ENCODE measurements at regions not wholly inside any gene's neighbourhood (a gene's known extent, or its start where the extent isn't known, plus 50 kb on each side); places are given as distances from the start of the nearest gene placed in this dataset.

DNA sequence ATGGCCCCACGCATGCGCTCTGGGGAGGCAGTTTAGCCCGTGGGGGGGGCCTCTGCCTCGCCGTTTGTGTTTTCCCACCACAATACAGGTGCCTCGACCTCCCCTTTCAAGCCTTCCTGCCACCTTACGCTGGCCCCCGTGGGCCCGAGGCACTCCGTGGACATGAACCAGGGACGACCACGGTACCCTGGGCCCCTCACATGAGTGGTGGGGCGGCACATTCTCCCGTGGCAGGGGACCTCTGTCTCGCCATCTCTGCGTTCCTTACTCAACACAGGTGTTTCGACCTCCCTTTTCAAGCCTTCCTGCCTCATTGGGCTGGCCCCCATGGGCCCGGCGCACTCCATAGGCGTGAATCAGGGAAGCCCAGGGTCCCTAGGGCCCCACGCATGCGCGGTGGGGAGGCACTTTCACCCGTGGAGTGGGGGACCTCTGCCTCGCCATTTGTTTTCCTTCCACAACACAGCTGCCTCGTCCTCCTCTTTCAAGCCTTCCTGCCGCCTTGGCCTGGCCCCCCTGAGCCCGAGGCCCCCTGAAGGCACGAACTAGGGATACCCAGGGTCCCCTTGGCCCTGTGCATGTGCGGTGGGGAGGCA lies 339.5 kb downstream of the ALG10 start:
- DNase-seq (ENCODE audit: low read depth in 2 of 3, low spot score in 2 of 3), result no peak

DNA sequence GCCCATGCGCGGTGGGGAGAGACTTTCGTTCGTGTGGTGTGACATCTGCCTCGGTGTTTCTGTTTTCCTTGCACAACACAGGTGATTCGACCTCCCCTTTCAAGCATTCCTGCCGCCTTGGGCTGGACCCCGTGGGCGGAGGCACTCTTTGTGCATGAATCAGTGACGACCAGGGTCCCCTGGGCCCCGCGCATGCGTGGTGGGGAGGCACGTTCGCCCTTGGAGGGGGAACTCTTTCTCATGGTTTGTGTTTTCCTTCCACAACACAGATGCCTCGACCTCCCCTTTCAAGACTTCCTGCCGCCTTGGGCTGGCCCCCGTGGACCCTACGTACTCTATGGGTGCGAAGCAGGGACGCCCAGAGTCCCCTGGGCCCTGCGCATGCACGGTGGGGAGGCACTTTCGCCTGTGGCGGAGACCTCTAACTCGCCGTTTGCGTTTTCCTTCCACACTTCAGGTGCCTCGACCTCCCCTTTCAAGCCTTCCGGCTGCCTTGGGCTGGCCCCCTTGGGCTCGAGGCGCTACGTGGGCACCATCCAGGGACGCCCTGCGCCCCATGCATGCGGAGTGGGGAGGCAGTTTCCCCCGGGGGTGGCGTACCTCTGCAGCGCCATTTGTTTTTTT lies 340.9 kb downstream of the ALG10 start:
- DNase-seq (ENCODE audit: low read depth in 2 of 3, low spot score in 2 of 3), result no peak

DNA sequence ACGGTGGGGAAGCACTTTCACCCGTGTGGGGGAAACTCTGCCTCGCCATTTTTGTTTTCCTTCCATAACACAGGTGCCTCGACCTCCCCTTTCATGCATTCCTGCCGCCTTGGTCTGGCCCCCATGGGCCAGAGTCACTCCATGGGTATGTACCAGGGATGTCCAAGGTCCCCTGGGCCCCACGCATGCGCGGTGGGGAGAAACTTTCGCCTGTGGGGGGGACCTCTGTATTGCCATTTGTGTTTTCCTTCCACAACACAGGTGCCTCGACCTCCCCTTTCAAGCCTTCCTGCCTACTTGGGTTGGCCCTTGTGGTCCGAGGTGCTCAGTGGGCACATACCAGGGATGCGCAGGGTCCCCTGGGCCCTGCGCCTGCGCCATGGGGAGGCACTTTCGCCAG lies 345.8 kb downstream of the ALG10 start:
- no peak for DNase-seq (ENCODE audit: low read depth in 2 of 3, low spot score in 2 of 3)

DNA sequence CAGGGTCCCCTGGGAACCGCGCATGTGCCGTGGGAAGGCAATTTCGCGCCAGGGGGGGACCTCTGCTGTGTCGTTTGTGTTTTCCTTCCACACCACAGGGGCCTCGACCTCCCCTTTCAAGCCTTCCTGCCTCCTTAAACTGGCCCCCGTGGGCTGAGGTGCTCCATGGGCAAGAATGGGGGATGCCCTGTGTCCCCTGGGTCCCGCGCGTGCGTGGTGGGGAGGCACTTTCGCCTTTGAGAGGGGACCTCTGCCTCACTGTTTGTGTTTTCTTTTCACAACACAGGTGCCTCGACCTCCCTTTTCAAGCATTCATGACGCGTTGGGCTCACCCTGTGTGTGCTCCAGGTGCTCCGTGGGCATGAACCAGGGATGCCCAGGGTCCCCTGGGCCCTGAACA lies 348.8 kb downstream of the ALG10 start:
- no peak for DNase-seq (ENCODE audit: low read depth in 2 of 3, low spot score in 2 of 3)

DNA sequence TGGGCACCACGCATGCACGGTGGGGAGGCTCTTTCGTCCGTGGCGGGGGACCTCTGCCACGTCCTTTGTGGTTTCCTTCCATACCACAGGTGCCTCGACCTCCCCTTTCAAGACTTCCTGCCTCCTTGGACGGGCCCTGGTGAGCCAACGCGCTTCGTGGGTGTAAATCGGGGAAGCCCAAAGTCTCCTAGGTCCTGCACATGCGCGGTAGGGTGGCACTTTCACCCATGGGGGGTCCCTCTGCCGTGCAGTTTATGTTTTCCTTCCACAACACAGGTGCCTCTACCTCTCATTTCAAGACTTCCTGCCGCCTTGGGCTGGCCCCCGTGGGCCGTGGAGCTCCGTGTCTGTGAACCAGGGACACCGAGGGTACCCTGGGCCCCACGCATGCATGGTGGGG lies 349.7 kb downstream of the ALG10 start:
- DNase-seq (ENCODE audit: low read depth in 2 of 3, low spot score in 2 of 3), result no peak

DNA sequence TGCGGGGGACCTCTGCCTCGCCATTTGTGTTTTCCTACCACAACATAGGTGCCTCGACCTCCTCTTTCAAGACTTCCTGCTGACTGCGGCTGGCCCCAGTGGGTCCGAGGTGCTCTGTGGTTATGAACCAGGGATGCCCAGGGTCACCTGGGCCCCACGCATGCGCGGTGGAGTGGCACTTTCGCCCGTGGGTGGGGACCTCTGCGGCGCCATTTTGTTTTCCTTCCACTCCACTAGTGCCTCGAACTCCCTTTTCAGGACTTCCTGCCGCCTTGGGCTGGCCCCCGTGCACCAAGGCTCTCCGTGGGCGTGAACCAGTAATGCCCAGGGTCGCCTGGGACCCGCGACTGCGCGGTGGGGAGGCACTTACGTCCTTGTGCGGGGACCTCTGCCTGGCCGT lies 351.6 kb downstream of the ALG10 start:
- no peak for DNase-seq (ENCODE audit: low read depth in 2 of 3, low spot score in 2 of 3)

DNA sequence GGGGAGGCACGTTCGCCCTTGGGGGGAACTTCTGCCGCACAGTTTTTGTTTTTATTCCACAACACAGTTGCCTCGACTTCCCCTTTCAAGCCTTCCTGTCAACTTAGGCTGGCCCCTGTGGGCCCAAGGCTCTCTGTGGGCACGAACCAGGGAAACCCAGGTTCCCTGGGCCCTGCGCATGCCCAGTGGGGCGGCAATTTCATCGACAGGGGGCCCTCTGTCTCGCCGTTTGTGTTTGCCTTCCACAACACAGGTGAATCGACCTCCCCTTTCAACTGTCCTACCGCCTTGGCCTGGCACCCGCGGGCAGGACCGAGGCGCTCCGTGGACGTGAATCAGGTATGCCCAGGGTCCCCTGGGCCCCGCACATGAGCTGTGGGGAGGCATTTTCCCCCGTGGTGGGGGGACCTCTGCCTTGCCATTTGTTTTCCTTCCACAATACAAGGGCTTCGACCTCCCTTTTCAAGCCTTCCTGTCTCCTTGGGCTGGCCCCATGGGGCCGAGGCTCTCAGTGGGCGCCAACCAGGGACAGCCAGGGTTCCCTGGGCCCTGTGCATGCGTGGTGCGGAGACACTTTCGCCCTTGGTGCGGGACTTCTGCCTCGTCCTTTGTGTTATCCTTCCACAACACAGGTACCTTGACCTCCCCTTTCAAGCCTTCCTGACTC lies 354.0 kb downstream of the ALG10 start:
- DNase-seq (ENCODE audit: low read depth in 2 of 3, low spot score in 2 of 3), result no peak

DNA sequence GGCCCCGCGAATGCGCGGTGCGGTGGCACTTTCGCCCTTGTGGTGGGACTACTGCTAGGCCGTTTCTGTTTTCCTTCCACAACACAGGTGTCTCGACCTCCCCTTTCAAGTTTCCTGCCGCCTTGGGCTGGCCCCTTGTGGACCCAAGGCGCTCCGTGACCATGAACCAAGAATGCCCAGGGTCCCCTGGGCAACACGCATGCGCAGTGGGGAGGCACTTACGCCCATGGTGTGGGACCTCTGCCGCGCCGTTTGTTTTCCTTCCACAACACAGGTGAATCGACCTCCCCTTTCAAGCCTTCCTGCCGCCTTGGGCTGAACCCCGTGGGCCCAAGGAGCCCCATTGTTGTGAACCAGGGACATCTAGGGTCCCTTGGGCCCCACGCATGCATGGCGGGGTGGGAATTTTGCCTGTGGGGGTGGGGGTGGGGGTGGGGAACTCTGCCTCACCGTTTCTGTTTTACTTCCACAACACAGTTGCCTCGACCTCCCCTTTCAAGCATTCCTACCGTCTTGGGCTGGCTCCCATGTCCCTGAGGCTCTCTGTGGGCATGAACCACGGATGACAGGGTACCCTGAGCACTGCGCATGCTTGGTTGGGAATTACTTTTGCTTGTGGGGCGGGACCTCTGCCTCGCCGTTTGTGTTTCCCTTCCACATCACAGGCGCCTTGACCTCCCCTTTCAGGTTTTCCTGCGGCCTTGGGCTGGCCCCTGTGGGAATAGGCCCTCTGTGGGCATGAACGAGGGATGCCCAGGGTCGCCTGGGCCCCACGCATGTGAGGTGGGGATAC lies 355.1 kb downstream of the ALG10 start:
- DNase-seq (ENCODE audit: low read depth in 2 of 3, low spot score in 2 of 3), result no peak

DNA sequence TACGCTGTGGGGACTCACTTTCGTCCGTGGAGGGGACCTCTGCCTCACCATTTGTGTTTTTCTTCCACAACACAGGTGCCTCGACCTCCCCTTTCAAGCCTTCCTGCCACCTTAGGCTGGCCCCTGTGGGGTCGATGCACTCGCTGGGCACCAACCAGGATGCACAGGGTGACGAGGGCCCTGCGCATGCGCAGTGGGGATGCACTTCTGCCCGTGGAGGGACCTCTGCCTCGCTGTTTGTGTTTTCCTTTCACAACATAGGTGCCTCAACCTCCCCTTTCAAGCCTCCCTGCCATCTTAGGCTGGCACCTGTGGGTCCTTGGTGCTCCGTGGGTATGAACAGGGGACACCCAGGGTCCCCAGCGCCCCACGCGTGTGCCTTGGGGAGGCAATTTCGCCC lies 356.8 kb downstream of the ALG10 start:
- no peak for DNase-seq (ENCODE audit: low read depth in 2 of 3, low spot score in 2 of 3)

DNA sequence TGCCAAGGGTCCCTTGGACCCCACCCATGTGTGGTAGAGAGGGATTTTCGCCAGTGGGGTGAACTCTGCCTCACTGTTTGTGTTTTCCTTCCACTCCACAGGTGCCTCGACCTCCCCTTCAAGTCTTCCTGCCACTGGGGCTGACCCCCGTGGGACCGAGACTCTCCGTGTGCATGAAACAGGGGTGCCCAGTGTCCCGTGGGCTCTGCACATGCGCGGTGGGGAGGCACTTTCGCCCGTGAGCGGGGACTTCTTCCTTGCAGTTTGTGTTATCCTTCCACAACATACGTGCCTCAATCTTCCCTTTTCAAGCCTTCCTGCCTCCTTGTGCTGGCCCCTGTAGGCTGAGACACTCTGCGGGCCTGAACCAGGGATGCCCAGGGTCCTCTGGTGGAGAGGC lies 362.4 kb downstream of the ALG10 start:
- no peak for DNase-seq (ENCODE audit: low read depth in 2 of 3, low spot score in 2 of 3)

DNA sequence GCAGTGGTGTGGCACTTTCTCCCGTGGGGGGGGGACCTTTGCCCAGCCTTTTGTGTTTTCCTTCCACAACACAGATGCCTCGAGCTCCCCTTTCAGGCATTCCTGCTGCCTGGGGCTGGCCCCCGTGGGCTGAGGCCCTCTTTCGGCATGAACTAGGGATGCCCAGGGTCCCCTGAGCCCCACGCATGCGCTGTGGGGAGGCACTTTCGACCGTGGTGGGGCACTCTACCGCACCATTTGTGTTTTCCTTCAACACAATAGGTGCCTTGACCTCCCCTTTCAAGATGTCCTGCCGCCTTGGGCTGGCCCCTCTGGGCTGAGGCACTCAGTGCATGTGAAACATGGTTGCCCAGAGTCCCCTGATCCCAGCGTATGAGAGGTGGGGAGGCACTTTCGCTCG lies 363.7 kb downstream of the ALG10 start:
- no peak for DNase-seq (ENCODE audit: low read depth in 2 of 3, low spot score in 2 of 3)

DNA sequence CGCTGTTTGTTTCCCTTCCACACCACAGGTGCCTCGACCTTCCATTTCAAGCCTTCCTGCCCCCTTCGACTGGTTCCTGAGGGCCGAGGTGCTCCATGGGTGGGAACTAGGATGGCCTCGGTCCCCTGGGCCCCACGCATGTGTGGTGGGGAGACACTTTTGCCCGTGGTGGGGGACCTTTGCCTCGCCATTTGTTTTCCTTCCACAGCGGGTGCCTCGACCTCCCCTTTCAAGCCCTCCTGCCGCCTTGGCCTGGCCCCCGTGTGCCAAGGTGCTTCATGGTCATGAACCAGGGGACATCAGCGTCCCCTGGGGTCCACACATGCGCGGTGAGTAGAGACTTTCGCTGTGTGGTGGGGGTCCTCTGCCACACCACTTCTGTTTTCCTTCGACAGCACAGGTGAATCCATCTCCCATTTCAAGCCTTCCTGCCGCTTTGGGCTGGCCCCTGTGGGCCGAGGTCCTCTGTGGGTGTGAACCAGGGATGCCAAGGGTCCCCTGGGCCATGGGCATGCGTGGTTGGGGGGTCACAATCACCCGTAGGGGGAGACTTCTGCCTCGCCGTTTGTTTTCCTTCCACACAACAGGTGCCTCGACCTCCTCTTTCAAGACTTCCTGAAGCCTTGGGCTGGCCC lies 364.4 kb downstream of the ALG10 start:
- DNase-seq (ENCODE audit: low read depth in 2 of 3, low spot score in 2 of 3), result no peak

DNA sequence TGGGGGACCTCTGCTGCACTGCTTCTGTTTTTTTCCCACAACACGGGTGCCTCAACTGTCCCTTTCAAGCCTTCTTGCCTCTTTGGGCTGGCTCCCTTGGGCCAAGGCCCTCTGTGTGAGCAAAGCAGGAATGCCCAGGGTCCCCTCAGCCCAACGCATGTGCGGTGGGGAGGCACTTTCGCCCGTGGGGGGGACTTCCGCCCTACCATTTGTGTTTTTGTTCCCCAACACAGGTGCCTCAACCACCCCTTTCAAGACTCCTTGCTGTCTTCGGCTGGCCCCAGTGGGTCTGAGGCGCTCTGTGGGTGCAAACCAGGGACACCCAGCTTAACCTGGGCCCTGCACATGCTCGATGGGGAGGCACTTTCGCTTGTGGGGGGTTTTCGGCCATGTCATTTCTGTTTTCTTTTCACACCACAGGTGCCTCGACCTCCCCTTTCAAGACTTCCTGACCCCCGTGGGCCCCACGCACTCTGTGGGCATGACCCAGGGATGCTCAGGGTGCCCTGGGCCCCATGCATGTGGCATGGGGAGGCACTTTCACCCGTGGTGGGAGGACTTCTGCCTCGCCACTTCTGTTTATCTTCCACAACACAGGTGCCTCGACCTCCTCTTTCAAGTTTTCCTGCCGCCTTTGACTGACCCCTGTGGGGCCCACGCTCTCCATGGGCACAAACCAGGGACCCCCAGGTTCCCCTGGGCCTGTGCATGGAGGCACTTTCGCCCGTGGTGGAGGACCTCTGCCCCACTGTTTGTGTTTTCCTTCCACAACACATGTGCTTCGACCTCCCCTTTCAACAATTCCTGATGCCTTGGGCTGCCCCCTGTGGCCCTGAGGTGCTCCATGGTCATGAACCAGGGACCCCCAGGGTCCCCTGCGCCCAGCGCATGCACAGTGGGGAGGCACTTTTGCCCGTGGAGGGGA lies 365.7 kb downstream of the ALG10 start:
- no peak for DNase-seq (ENCODE audit: low read depth in 2 of 3, low spot score in 2 of 3)

DNA sequence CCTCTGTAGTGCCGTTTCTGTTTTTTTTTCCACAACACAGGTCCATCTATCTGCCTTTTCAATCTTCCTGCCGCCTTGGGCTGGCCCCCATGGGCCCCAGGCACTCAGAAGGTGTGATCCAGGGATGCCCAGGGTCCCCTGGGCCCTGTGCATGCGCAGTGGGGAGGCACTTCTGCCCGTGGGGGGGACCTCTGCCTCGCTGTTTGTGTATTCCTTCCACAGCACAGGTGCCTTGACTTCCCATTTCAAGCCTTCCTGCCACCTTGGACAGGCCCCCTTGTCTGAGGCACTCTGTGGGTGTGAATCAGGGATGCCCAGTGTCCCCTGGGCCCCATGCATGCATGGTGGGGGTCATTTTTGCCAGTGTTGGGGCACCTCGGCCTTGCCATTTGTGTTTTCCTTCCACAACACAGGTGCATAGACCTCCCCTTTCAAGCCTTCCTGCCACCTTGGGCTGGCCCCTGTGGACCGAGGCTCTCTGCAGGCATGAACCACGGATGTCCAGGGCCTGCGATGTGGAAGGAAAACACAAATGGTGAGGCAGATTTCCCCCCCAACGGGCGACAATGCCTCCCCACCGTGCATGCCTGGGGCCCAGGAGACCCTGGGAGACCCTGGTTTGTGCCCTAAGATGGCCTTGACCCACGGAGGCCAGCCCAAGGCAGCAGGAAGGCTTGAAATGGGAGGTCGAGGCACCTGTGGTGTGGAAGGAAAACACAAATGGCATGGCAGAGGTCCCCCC lies 366.5 kb downstream of the ALG10 start:
- DNase-seq (ENCODE audit: low read depth in 2 of 3, low spot score in 2 of 3), result no peak

DNA sequence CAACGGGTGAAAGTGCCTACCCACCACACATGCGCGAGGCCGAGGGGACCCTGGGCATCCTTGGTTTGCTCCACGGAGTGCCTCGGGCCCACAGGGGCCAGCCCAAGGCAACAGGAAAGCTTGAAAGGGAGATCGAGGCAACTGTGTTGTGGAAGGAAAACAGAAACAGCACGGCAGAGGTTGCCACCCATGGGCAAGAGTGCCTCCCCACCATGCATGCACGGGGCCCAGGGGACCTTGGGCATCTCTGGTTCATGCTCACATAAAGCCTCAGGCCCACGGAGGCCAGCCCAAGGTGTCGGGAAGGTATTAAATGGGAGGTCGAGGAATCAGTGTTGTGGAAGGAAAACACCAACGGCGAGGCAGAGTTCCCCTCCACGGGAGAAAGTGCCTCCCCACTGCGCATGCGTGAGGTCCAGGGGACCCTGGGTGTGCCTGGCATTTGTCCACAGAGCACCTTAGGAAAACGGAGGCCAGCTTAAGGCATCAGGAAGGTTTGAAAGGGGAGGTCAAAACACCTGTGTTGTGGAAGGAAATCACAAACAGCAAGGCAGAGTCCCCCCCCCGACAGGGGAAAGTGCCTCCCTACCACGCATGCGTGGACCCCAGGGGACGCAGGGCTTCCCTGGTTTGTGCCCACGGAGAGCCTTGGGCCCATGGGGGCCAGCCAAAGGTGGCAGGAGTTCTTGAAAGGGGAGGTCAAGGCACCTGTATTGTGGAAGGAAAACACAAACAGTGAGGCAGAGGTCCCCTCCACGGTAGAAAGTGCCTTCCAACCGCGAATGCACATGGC lies 367.3 kb downstream of the ALG10 start:
- no peak for DNase-seq (ENCODE audit: low read depth in 2 of 3, low spot score in 2 of 3)

DNA sequence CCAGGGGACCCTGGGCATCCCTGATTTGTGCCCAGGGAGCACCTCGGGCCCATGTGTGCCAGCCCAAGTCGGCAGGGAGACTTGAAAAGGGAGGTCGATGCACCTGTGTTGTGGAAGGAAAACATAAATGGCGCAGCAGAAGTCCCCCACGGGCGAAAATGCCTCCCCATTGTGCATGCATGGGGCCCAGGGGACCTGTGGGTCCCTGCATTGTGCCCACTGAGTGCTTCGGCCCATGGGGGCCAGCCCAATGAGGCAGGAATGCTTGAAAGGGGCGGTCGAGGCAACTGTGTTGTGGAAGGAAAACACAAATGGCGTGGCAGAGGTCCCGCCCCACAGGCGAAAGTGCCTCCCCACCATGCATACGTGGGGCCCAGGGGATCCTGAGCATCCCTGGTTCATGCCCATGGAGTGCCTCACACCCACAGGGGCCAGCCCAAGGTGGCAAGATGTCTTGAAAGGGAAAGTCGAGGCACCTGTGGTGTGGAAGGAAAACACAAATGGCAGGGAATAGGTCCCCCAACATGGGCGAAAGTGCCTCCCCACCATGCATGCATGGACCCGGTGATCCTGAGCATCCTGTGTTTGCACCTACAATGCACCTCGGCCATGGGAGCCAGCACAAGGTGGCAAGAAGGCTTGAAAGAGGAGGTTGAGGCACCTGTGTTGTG lies 368.0 kb downstream of the ALG10 start:
- DNase-seq (ENCODE audit: low read depth in 2 of 3, low spot score in 2 of 3), result no peak

DNA sequence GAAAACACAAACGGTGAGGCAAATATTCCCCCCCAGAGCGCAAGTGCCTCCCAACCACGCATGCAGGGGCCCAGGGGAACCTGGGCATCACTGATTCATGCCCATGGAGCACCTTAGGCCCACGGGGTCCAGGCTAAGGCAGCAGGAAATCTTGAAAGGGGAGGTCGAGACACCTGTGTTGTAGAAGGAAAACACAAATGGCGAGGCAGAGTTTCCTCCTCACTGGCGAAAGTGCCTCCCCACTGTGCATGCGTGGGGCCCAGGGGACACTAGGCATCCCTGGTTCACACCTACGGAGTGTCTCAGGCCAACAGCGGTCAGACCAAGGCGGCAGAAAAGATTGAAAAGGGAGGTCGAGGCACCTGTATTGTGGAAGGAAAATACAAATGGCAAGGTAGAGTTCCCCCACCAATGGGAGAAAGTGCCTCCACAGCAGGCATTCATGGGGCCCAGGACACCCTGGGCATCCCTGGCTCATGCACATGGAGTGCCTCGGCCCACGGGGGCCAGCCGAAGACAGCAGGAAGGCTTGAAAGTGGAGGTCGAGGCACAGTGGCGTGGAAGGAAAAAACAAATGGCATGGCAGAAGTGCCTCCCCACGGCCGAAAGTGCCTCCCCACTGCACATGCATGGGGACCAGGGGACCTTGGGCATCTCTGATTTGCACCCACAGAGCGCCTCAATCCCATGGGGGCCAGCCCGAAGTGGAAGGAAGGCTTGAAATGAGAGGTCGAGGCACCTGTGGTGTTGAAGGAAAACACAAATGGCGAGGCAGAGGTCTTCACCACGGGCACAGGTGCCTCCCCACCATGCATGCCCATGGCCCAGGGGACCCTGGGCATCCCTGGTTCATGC lies 368.8 kb downstream of the ALG10 start:
- no peak for DNase-seq (ENCODE audit: low read depth in 2 of 3, low spot score in 2 of 3)

Data from activated CD8-positive, alpha-beta memory T cell treated with anti-CD3 and anti-CD28 coated beads for 48 hours (primary cell).